CD4-positive, alpha-beta T cell (primary cell): ENCODE measurements at regions not wholly inside any gene's neighbourhood (a gene's known extent, or its start where the extent isn't known, plus 50 kb on each side); places are given as distances from the start of the nearest gene placed in this dataset.

ENCODE experiments used
- ATAC-seq: fragments of 200-7000 bp; cut with Tn5 transposase; one replicate; pipeline ENCODE4 v1.10.0; 2022; ENCODE audit warnings: mild to moderate bottlenecking; ENCODE audit not compliant: poor library complexity
- CTCF ChIA-PET: fragments of 350-600 bp; sonication (Branson Sonifier 250); formaldehyde crosslinking; loops from one replicate; lab custom pipeline; 2021; ENCODE audit warnings: antibody characterized with exemption, inconsistent platforms; lab: Charles Lee
- POLR2A ChIA-PET: fragments of 350-600 bp; sonication (Branson Sonifier 250); formaldehyde crosslinking; loops from one replicate; lab custom pipeline; 2021; ENCODE audit warnings: antibody characterized with exemption, inconsistent platforms; lab: Charles Lee
- DNase-seq, 14 experiments: peaks; one replicate each; pipeline ENCODE4 v3.0.0-alpha.2; 2013 to 2020; ENCODE audit warnings: mixed read lengths in 2 of 14
- H3K27ac ChIP-seq, 2 donors: one replicate each; pipeline versions ENCODE4 v1.5.1 to v1.7.0; 2013; ENCODE audit warnings: low read length in 2 of 2, low read depth in 1 of 2, mild to moderate bottlenecking in 1 of 2
- H3K27me3 ChIP-seq, 2 experiments: 1 replicate in 1 of 2; 2 replicates in 1 of 2; pipeline versions ENCODE4 v1.6.1 to v1.7.0; 2013; ENCODE audit warnings: low read length in 2 of 2, control low read depth in 1 of 2, mild to moderate bottlenecking in 1 of 2, moderate library complexity in 1 of 2; ENCODE audit not compliant: insufficient read depth in 2 of 2, control insufficient read depth in 1 of 2
- H3K36me3 ChIP-seq: one replicate; pipeline ENCODE4 v1.6.1; 2013; ENCODE audit warnings: low read length, control low read depth; ENCODE audit not compliant: insufficient read depth
- H3K4me1 ChIP-seq: one replicate; pipeline ENCODE4 v1.6.1; 2013; ENCODE audit warnings: low read length, control low read depth; ENCODE audit not compliant: insufficient read depth
- H3K4me3 ChIP-seq: one replicate; pipeline ENCODE4 v1.5.1; 2013; ENCODE audit warnings: mild to moderate bottlenecking, low read length, moderate library complexity
- H3K9me3 ChIP-seq, 2 experiments: 1 replicate in 1 of 2; 2 replicates in 1 of 2; pipeline versions ENCODE4 v1.6.1 to v1.7.0; 2013; ENCODE audit warnings: low read length in 2 of 2, mild to moderate bottlenecking in 2 of 2, control low read depth in 1 of 2, moderate library complexity in 1 of 2; ENCODE audit not compliant: control insufficient read depth in 1 of 2, insufficient read depth in 1 of 2
- H3K27ac Mint-ChIP-seq: one replicate; pipeline ENCODE4 v1.8.0; 2020; ENCODE audit warnings: mixed read lengths
- H3K27me3 Mint-ChIP-seq: one replicate; pipeline ENCODE4 v1.8.0; 2021; ENCODE audit warnings: mixed read lengths
- H3K36me3 Mint-ChIP-seq: one replicate; pipeline ENCODE4 v1.8.0; 2021; ENCODE audit warnings: low read depth, mixed read lengths
- H3K4me1 Mint-ChIP-seq: one replicate; pipeline ENCODE4 v1.8.0; 2021; ENCODE audit warnings: low read depth, mixed read lengths
- H3K4me3 Mint-ChIP-seq: one replicate; pipeline ENCODE4 v1.8.0; 2020; ENCODE audit warnings: mild to moderate bottlenecking, mixed read lengths
- H3K9me3 Mint-ChIP-seq: one replicate; pipeline ENCODE4 v1.8.0; 2020; ENCODE audit warnings: mixed read lengths
- CTCF ChIP-seq: fragments of 200-600 bp; IDR thresholded peaks from one replicate; pipeline ENCODE4 v1.8.0; 2022; ENCODE audit warnings: antibody characterized with exemption, mild to moderate bottlenecking
- intact Hi-C, 2 experiments: fragments of 100-400 bp; cut with DNase I in 1 of 2; cut with micrococcal nuclease in 1 of 2; formaldehyde crosslinking; loops; one replicate each; pipeline versions ENCODE4 v1.15.1 to v1.9.0; 2023 to 2025; cut with DNase I, micrococcal nuclease

- no peak for TF ChIP-seq CTCF
- no peak overlapping the region for H3K27ac ChIP-seq
- Mint-ChIP-seq H3K4me1 (no peaks in the 10 kb centered on the region), H3K9me3 (peaks cover 9% of the 10 kb centered on the region), H3K27me3 (no peaks in the 10 kb centered on the region), H3K27ac (no peak overlapping the region), H3K36me3 (no peaks in the 10 kb centered on the region), H3K4me3 (no peak overlapping the region)
- ATAC-seq (no peak), DNase-seq (no peak)
- H3K36me3 ChIP-seq = no peaks in the 10 kb centered on the region
- H3K4me1 ChIP-seq = no peaks in the 10 kb centered on the region
- no peak overlapping the region for H3K4me3 ChIP-seq
- POLR2A ChIA-PET = no interaction called here
- intact Hi-C loops = no loop called here
- CTCF ChIA-PET = no interaction called here
- no peaks in the 10 kb centered on the region for H3K9me3 ChIP-seq
- no peaks in the 10 kb centered on the region for H3K27me3 ChIP-seq
Measured at GRCh38 chr11:97943493-97943892, 1077.3 kb upstream of the CNTN5 start.

DNA sequence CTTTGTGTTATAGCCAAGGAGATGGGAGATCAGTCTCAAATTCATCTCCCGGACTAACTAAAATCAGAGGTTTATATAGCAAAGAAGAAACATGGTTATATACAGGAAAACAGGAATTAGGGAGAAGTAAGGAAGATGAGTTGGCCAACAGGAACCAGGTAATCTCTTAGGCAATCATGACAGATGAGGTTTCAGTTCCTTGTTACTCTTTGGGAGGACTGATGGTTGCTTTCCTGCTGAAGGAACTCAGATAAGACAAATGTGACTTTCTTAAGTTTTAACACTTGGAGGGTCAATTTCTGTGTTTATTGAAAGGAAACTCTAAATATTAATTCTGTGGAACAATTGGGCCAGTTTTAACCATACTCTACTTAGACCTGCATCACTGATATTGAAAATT lies 1072.0 kb upstream of the CNTN5 start:
- Histone ChIP-seq H3K9me3 (no peaks in the 10 kb centered on the region), H3K4me3 (no peak overlapping the region), H3K27me3 (no peaks in the 10 kb centered on the region), H3K27ac (no peak overlapping the region), H3K4me1 (no peaks in the 10 kb centered on the region), H3K36me3 (no peaks in the 10 kb centered on the region)
- no peaks in the 10 kb centered on the region for H3K36me3 Mint-ChIP-seq
- no peak for TF ChIP-seq CTCF
- CTCF ChIA-PET = no interaction called here
- POLR2A ChIA-PET = no interaction called here
- H3K4me3 Mint-ChIP-seq = no peak overlapping the region
- peaks cover 3% of the 10 kb centered on the region for H3K9me3 Mint-ChIP-seq
- ATAC-seq (no peak), DNase-seq (no peak)
- no peaks in the 10 kb centered on the region for H3K27me3 Mint-ChIP-seq
- H3K4me1 Mint-ChIP-seq = no peaks in the 10 kb centered on the region
- H3K27ac Mint-ChIP-seq = no peak overlapping the region
- intact Hi-C loops = no loop called here

DNA sequence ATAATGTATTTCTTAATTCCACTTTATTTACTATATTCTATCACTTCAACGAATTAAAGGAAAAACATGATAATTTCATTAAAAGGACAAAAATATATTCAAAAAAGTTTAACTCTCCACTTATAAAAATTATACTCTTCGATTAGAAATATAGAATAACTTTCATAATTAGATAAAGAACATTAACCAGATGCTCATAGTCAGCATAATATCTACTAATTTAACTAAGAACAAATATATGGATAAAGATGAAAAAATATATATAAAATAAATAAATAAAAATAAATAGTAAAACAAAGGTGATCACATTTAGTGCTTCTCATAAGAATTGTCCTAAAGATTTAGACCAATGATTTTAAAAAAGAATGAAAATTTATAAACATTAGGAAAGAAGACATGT lies 1065.2 kb upstream of the CNTN5 start:
- no peaks in the 10 kb centered on the region for H3K36me3 ChIP-seq
- H3K9me3 ChIP-seq = no peaks in the 10 kb centered on the region
- H3K4me1 Mint-ChIP-seq = no peaks in the 10 kb centered on the region
- intact Hi-C loops = no loop called here
- H3K4me3 ChIP-seq = no peak overlapping the region
- H3K4me3 Mint-ChIP-seq = no peak overlapping the region
- H3K27ac Mint-ChIP-seq = no peak overlapping the region
- CTCF ChIA-PET = no interaction called here
- no peak overlapping the region for H3K27ac ChIP-seq
- H3K36me3 Mint-ChIP-seq = no peaks in the 10 kb centered on the region
- H3K4me1 ChIP-seq = no peaks in the 10 kb centered on the region
- H3K9me3 Mint-ChIP-seq = peaks cover 5% of the 10 kb centered on the region
- no peak for DNase-seq
- no peaks in the 10 kb centered on the region for H3K27me3 Mint-ChIP-seq
- H3K27me3 ChIP-seq = no peaks in the 10 kb centered on the region
- POLR2A ChIA-PET = no interaction called here
- no peak for ATAC-seq
- TF ChIP-seq CTCF = no peak
